Activated CD8-positive, alpha-beta T cell treated with anti-CD3 and anti-CD28 coated beads for 36 hours (primary cell): ENCODE measurements at regions not wholly inside any gene's neighbourhood (a gene's known extent, or its start where the extent isn't known, plus 50 kb on each side); places are given as distances from the start of the nearest gene placed in this dataset.

Experiments
- ATAC-seq: fragments of 200-7000 bp; cut with Tn5 transposase; one replicate; pipeline ENCODE4 v1.10.0; 2021; ENCODE audit warnings: mild to moderate bottlenecking, moderate library complexity
- CTCF ChIA-PET: fragments of 350-600 bp; sonication (Branson Sonifier 250); formaldehyde crosslinking; loops from one replicate; lab custom pipeline; 2021; ENCODE audit warnings: antibody characterized with exemption; lab: Charles Lee
- POLR2A ChIA-PET: fragments of 350-600 bp; sonication (Branson Sonifier 250); formaldehyde crosslinking; loops from one replicate; lab custom pipeline; 2021; ENCODE audit warnings: antibody characterized with exemption; lab: Charles Lee
- DNase-seq: peaks from one replicate; pipeline ENCODE4 v3.0.0-alpha.2; 2020
- H3K27ac Mint-ChIP-seq: one replicate; pipeline ENCODE4 v1.8.0; 2021; ENCODE audit warnings: mild to moderate bottlenecking, mixed read lengths
- H3K27me3 Mint-ChIP-seq: one replicate; pipeline ENCODE4 v1.8.0; 2021; ENCODE audit warnings: mixed read lengths
- H3K36me3 Mint-ChIP-seq: one replicate; pipeline ENCODE4 v1.8.0; 2021; ENCODE audit warnings: low read depth, mixed read lengths
- H3K4me1 Mint-ChIP-seq: one replicate; pipeline ENCODE4 v1.8.0; 2021; ENCODE audit warnings: low read depth, mixed read lengths
- H3K4me3 Mint-ChIP-seq: one replicate; pipeline ENCODE4 v1.8.0; 2021; ENCODE audit warnings: mild to moderate bottlenecking, moderate library complexity, mixed read lengths
- H3K9me3 Mint-ChIP-seq: one replicate; pipeline ENCODE4 v1.8.0; 2021; ENCODE audit warnings: mixed read lengths
- intact Hi-C: fragments of 100-400 bp; cut with micrococcal nuclease; formaldehyde crosslinking; loops from one replicate; pipeline ENCODE4 v1.10.0; 2022
- TF ChIP-seq, protein P1 (sequence below): fragments of 200-600 bp; IDR thresholded peaks from one replicate; pipeline ENCODE4 v1.8.0; 2022; ENCODE audit warnings: antibody characterized with exemption, mild to moderate bottlenecking

DNA sequence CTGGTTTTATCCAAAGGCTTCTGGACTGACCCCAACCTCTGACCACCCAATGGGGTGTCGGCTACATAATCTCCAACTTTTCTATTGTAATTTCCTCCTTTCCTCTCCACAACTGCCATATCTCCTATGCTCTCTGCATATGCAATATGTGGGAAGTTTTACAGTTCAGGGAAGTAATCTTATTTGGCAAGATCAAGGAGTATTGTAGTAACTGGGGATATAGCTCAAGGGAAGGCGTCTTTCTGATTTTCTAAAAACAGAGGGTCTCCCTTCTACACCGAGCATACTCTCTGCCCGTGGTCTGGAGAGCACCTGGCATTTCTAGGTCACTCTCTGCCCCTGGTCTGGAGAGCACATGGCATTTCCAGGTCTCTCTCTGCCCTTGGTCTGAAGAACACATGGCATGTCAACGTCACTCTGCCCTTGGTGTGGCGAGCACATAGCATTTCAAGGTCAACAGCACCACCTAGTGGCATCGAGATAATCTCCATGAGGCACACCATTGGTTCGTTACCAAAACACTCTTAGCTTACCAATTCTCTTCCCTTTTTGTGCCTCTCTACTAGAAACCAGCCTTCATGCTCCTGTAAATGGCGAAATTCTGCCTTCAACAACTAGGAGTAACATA is 616.4 kb upstream of the NUDT12 start:
- TF ChIP-seq, protein P1, sequence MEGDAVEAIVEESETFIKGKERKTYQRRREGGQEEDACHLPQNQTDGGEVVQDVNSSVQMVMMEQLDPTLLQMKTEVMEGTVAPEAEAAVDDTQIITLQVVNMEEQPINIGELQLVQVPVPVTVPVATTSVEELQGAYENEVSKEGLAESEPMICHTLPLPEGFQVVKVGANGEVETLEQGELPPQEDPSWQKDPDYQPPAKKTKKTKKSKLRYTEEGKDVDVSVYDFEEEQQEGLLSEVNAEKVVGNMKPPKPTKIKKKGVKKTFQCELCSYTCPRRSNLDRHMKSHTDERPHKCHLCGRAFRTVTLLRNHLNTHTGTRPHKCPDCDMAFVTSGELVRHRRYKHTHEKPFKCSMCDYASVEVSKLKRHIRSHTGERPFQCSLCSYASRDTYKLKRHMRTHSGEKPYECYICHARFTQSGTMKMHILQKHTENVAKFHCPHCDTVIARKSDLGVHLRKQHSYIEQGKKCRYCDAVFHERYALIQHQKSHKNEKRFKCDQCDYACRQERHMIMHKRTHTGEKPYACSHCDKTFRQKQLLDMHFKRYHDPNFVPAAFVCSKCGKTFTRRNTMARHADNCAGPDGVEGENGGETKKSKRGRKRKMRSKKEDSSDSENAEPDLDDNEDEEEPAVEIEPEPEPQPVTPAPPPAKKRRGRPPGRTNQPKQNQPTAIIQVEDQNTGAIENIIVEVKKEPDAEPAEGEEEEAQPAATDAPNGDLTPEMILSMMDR: peak; percentile 34
- ATAC-seq: no peak
- DNase-seq: peak; percentile 37
- H3K27ac Mint-ChIP-seq: no peak overlapping the region
- POLR2A ChIA-PET: no interaction called here
- no peak overlapping the region for H3K4me3 Mint-ChIP-seq
- no peaks in the 10 kb centered on the region for H3K4me1 Mint-ChIP-seq
- H3K9me3 Mint-ChIP-seq: peaks cover 26% of the 10 kb centered on the region
- CTCF ChIA-PET: interaction anchor here (0.7 to 1.8 kb wide), 3 partner anchors 11 to 597 kb away, joined by 3 to 5 read pairs (median 4); no protein-coding TSS in a partner anchor
- intact Hi-C loops: no loop called here
- H3K36me3 Mint-ChIP-seq: no peaks in the 10 kb centered on the region
- H3K27me3 Mint-ChIP-seq: no peaks in the 10 kb centered on the region

DNA sequence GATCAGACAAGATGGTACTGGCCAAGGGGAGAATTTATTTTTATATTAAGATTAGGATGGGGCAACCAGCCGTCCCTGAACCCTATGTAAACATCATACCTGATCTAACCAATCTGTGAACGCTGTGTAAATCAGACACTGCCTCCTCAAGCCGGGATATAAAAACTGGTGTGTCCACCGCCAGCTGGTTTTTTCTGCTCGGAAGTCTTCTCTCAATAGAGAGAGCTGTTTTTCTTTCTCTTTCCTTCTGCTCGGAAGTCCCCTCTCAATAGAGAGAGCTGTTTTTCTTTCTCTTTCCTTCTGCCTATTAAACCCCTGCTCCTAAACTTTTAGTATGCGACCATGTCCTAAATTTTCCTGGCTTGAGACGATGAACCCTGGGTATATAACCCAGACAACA is 615.5 kb upstream of the NUDT12 start:
- Mint-ChIP-seq H3K36me3 (no peaks in the 10 kb centered on the region), H3K4me3 (no peak overlapping the region), H3K9me3 (peaks cover 26% of the 10 kb centered on the region), H3K27ac (no peak overlapping the region), H3K4me1 (no peaks in the 10 kb centered on the region), H3K27me3 (no peaks in the 10 kb centered on the region)
- intact Hi-C loops: no loop called here
- CTCF ChIA-PET: no interaction called here
- no peak for ATAC-seq
- TF ChIP-seq, protein P1: no peak
- POLR2A ChIA-PET: no interaction called here
- no peak for DNase-seq

DNA sequence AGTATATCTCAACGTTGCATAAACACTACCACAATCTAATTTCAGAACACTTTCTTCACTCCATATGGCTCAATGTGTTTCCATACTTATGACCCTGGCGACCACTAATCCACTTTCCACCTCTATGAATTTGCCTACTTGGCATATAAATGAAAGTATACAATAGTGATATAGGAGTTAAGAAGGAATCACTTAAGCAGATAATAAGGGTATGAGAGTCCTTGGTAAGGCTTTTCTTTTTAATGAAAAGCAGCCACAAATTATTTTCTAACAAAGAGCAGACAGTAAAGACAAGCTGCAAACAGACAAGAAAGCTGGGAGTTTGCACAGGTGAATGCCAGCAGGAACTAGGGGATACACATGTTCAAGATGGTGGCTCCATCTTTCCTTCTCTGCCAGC is 615.1 kb upstream of the NUDT12 start:
- intact Hi-C loops: no loop called here
- no peak for ATAC-seq
- DNase-seq: no peak
- H3K27ac Mint-ChIP-seq: no peak overlapping the region
- no peaks in the 10 kb centered on the region for H3K27me3 Mint-ChIP-seq
- H3K9me3 Mint-ChIP-seq: peaks cover 26% of the 10 kb centered on the region
- TF ChIP-seq, protein P1: no peak
- H3K4me1 Mint-ChIP-seq: no peaks in the 10 kb centered on the region
- no peaks in the 10 kb centered on the region for H3K36me3 Mint-ChIP-seq
- ChIA-PET CTCF (no interaction called here), POLR2A (no interaction called here)
- no peak overlapping the region for H3K4me3 Mint-ChIP-seq

DNA sequence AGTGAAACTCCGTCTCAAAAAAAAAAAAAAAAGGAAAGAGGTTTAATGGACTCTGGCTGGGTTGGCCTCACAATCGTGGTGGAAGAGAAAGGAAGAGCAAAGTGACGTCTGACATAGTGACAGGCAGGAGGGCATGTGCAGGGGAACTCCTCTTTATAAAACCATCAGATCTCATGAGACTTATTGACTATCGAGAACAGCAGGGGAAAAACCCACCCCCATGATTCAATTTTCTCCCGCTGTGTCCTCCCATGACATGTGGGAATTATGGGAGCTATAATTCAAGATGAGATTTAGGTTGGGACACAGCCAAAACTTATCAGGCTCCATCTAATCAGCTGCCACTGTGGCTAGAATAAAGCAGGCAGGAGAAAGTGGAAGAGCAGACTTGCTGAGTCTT is 610.4 kb upstream of the NUDT12 start:
- H3K27me3 Mint-ChIP-seq: no peaks in the 10 kb centered on the region
- DNase-seq (no peak), ATAC-seq (no peak)
- ChIA-PET CTCF (no interaction called here), POLR2A (no interaction called here)
- no peaks in the 10 kb centered on the region for H3K4me1 Mint-ChIP-seq
- H3K27ac Mint-ChIP-seq: no peak overlapping the region
- no peaks in the 10 kb centered on the region for H3K9me3 Mint-ChIP-seq
- intact Hi-C loops: no loop called here
- no peaks in the 10 kb centered on the region for H3K36me3 Mint-ChIP-seq
- TF ChIP-seq, protein P1: no peak
- no peak overlapping the region for H3K4me3 Mint-ChIP-seq

DNA sequence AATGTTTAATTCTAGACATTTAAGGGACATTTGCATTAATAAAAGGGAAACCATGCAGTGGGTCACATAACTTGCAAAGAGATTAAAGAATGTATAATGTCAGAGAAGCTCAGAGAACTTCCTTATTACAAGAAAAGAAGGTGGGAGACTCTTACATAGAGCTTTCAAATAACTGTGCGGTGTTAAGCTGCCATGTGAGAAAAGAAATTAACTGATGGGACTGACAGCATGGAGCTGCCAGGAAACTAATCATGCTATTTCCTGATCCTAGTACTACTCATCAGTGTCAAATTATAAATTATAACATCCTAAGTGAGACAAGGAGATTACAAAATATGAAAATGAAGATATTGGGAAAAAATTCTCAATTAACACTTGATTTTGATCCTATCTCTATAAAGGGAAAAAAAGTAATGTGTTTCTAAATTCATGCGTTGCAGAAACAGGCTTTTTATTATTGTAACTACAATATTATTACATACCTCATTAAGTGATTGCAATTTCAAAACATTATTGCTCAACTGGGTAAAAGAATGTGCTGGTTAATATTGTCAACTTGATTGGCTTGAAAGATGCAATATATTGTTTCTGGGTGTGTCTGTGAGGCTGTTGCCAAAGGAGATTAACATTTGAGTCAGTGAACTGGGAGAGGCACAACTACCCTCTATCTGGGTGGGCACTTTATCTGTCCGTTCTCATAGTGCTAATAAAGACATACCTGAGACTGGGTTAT is 609.5 kb upstream of the NUDT12 start:
- no peak overlapping the region for H3K4me3 Mint-ChIP-seq
- H3K4me1 Mint-ChIP-seq: no peaks in the 10 kb centered on the region
- intact Hi-C loops: no loop called here
- CTCF ChIA-PET: no interaction called here
- no peaks in the 10 kb centered on the region for H3K9me3 Mint-ChIP-seq
- POLR2A ChIA-PET: no interaction called here
- TF ChIP-seq, protein P1: no peak
- H3K36me3 Mint-ChIP-seq: no peaks in the 10 kb centered on the region
- ATAC-seq (no peak), DNase-seq (no peak)
- no peaks in the 10 kb centered on the region for H3K27me3 Mint-ChIP-seq
- H3K27ac Mint-ChIP-seq: no peak overlapping the region
